ENCODE measurements at regions not wholly inside any gene's neighbourhood (a gene's known extent, or its start where the extent isn't known, plus 50 kb on each side); places are given as distances from the start of the nearest gene placed in this dataset.

DNA sequence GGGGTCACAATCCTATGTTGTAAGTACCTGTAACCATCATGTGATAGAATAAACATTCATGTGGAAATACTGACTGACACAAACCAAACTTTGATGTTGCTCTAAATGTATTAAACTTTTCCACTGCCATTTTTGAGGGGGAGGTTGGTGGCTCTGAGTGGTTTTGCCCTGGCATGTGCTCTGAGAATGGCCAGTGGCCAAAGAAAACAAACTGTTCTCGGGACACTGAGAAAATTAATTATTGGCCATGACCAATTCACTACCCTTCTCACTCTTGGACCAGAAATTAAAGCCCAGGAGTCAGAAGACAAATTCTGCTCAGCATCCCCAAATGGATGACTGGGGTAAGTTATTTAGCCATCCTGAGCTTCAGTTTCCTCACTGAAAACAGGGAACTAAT, 195.9 kb downstream of the XPNPEP1 start:
- Mint-ChIP-seq H3K27me3 (ENCODE audit: low read depth) (no peaks in the 10 kb centered on the region), H3K4me1 (no peaks in the 10 kb centered on the region), H3K36me3 (no peaks in the 10 kb centered on the region), H3K9me3 (peaks cover 3% of the 10 kb centered on the region; the same call in 1 of the 2 replicates), H3K27ac (0 out of 2 replicates have a peak overlapping the region, but pooled peaks have one; percentile 21), H3K4me3 (no peak overlapping the region)
- ATAC-seq (no peak), DNase-seq (ENCODE audit: low spot score) (no peak)
- TF ChIP-seq HMGXB4 (CRISPR knock-in tag; IDR thresholded peaks at IDR 0.05): no peak
- TF ChIP-seq NR1H2 (CRISPR knock-in tag; IDR thresholded peaks at IDR 0.05): no peak
- TF ChIP-seq ZNF263 (CRISPR knock-in tag; IDR thresholded peaks at IDR 0.05; ENCODE audit: low read depth): no peak
- TF ChIP-seq FOXK1 (CRISPR knock-in tag; IDR thresholded peaks at IDR 0.05): no peak
- TF ChIP-seq SP1 (CRISPR knock-in tag; conservative IDR thresholded peaks at IDR 0.05): no peak
- no peak for TF ChIP-seq ESRRA (CRISPR knock-in tag; IDR thresholded peaks at IDR 0.05; ENCODE audit: borderline replicate concordance)
- TF ChIP-seq, protein P1, sequence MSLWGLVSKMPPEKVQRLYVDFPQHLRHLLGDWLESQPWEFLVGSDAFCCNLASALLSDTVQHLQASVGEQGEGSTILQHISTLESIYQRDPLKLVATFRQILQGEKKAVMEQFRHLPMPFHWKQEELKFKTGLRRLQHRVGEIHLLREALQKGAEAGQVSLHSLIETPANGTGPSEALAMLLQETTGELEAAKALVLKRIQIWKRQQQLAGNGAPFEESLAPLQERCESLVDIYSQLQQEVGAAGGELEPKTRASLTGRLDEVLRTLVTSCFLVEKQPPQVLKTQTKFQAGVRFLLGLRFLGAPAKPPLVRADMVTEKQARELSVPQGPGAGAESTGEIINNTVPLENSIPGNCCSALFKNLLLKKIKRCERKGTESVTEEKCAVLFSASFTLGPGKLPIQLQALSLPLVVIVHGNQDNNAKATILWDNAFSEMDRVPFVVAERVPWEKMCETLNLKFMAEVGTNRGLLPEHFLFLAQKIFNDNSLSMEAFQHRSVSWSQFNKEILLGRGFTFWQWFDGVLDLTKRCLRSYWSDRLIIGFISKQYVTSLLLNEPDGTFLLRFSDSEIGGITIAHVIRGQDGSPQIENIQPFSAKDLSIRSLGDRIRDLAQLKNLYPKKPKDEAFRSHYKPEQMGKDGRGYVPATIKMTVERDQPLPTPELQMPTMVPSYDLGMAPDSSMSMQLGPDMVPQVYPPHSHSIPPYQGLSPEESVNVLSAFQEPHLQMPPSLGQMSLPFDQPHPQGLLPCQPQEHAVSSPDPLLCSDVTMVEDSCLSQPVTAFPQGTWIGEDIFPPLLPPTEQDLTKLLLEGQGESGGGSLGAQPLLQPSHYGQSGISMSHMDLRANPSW (CRISPR knock-in tag; conservative IDR thresholded peaks at IDR 0.05; ENCODE audit: low read depth): no peak
- no peak for TF ChIP-seq TEAD1 (CRISPR knock-in tag; IDR thresholded peaks at IDR 0.05)
- TF ChIP-seq, protein P2, sequence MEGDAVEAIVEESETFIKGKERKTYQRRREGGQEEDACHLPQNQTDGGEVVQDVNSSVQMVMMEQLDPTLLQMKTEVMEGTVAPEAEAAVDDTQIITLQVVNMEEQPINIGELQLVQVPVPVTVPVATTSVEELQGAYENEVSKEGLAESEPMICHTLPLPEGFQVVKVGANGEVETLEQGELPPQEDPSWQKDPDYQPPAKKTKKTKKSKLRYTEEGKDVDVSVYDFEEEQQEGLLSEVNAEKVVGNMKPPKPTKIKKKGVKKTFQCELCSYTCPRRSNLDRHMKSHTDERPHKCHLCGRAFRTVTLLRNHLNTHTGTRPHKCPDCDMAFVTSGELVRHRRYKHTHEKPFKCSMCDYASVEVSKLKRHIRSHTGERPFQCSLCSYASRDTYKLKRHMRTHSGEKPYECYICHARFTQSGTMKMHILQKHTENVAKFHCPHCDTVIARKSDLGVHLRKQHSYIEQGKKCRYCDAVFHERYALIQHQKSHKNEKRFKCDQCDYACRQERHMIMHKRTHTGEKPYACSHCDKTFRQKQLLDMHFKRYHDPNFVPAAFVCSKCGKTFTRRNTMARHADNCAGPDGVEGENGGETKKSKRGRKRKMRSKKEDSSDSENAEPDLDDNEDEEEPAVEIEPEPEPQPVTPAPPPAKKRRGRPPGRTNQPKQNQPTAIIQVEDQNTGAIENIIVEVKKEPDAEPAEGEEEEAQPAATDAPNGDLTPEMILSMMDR (IDR thresholded peaks at IDR 0.05): no peak
- TF ChIP-seq CREB1 (CRISPR knock-in tag; IDR thresholded peaks at IDR 0.05): no peak
- TF ChIP-seq ZSCAN18 (CRISPR knock-in tag; IDR thresholded peaks at IDR 0.05): no peak
- no peak for TF ChIP-seq IRF2 (CRISPR knock-in tag; IDR thresholded peaks at IDR 0.05; ENCODE audit: borderline replicate concordance, low read depth)
- no peak for TF ChIP-seq CBFB (CRISPR knock-in tag; IDR thresholded peaks at IDR 0.05; ENCODE audit: low read depth)
- no peak for TF ChIP-seq ZNF423 (CRISPR knock-in tag; IDR thresholded peaks at IDR 0.05)
- no peak for TF ChIP-seq ERG (CRISPR knock-in tag; IDR thresholded peaks at IDR 0.05)
- TF ChIP-seq, protein P3, sequence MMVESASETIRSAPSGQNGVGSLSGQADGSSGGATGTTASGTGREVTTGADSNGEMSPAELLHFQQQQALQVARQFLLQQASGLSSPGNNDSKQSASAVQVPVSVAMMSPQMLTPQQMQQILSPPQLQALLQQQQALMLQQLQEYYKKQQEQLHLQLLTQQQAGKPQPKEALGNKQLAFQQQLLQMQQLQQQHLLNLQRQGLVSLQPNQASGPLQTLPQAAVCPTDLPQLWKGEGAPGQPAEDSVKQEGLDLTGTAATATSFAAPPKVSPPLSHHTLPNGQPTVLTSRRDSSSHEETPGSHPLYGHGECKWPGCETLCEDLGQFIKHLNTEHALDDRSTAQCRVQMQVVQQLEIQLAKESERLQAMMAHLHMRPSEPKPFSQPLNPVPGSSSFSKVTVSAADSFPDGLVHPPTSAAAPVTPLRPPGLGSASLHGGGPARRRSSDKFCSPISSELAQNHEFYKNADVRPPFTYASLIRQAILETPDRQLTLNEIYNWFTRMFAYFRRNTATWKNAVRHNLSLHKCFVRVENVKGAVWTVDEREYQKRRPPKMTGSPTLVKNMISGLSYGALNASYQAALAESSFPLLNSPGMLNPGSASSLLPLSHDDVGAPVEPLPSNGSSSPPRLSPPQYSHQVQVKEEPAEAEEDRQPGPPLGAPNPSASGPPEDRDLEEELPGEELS (CRISPR knock-in tag; IDR thresholded peaks at IDR 0.05): no peak
- no peak for TF ChIP-seq E2F4 (CRISPR knock-in tag; IDR thresholded peaks at IDR 0.05; ENCODE audit: borderline replicate concordance, low read depth)
- TF ChIP-seq ATF2 (CRISPR knock-in tag; IDR thresholded peaks at IDR 0.05; ENCODE audit: borderline replicate concordance, low read depth): no peak
- POLR2A ChIA-PET: no interaction called here
- CTCF ChIA-PET: no interaction called here

Measured in WTC11 (cell line).